ENCODE measurements at regions not wholly inside any gene's neighbourhood (a gene's known extent, or its start where the extent isn't known, plus 50 kb on each side); places are given as distances from the start of the nearest gene placed in this dataset.
"Not testable (repeated sequence)": the region's sequence is repeated elsewhere in the genome, so short reads cannot be mapped to it uniquely, and the experiment has no call there.

DNA sequence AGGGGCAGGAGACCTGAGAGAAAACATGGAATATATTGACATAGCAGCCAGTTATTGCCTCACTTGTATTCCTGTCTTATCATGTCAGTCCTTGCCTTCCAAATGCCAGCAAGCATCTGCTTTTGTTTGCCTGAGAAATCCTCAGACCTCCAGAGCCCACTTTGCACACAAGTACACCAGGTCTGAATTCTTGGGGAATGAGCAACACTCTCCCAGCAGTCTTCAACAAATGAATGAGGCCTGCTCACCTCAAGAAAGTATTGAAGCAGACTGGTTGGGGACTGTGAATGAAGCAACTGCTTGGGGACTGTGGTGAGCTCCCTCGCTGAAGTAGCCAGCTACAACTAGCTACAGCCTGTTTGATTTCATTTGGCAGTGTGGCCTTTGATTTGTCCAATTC, 172.8 kb upstream of the SPTLC3 start:
- Histone ChIP-seq H3K4me3 (no peak overlapping the region), H3K27me3 (no peaks in the 10 kb centered on the region), H3K4me1 (no peaks in the 10 kb centered on the region), H4K20me1 (no peaks in the 10 kb centered on the region), H3K9me3 (replicated peaks in 1 of 11) (no peaks in the 10 kb centered on the region), H3K4me2 (no peak overlapping the region), H3K27ac (no peak overlapping the region), H3K36me3 (no peaks in the 10 kb centered on the region), H3K9ac (no peak overlapping the region)
- no peak for TF ChIP-seq Cebpa-rat (IDR thresholded peaks at IDR 0.05)

DNA sequence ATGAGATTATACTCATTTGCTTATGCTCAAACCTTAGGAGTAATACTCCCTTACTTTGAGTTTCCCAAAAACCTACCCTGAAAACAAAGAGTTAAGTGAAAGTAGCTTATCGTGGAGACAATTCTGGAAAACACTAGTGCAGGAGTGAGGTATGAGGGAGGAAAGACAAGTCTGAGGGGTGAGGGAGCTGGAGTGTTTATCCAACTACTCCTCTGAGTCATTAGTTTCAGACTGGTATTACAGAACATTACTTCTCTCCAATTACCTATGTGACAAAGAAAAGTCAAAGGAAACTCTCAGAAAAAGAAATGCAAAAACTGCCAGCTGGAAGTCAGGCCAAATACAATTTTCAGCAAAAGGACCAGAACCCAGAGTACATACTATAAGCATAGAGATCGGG, 171.1 kb upstream of the SPTLC3 start:
- Histone ChIP-seq H3K4me2 (no peak overlapping the region), H4K20me1 (no peaks in the 10 kb centered on the region), H3K9me3 (replicated peaks in 1 of 11) (no peaks in the 10 kb centered on the region), H3K4me3 (no peak overlapping the region), H3K27me3 (no peaks in the 10 kb centered on the region), H3K4me1 (no peaks in the 10 kb centered on the region), H3K36me3 (no peaks in the 10 kb centered on the region), H3K9ac (no peak overlapping the region), H3K27ac (no peak overlapping the region)
- TF ChIP-seq Cebpa-rat (IDR thresholded peaks at IDR 0.05): no peak

- Histone ChIP-seq H4K20me1 (no peaks in the 10 kb centered on the region), H3K27ac (no peak overlapping the region), H3K9ac (no peak overlapping the region), H3K4me2 (no peak overlapping the region), H3K36me3 (no peaks in the 10 kb centered on the region), H3K9me3 (replicated peaks in 1 of 11) (no peaks in the 10 kb centered on the region), H3K27me3 (no peaks in the 10 kb centered on the region), H3K4me1 (no peaks in the 10 kb centered on the region), H3K4me3 (no peak overlapping the region)
- TF ChIP-seq Cebpa-rat (IDR thresholded peaks at IDR 0.05): no peak
Measured at GRCh38 chr20:12838261-12838866, 170.4 kb upstream of the SPTLC3 start.

- Histone ChIP-seq H3K9me3 (replicated peaks in 1 of 11) (no peaks in the 10 kb centered on the region), H3K4me1 (no peaks in the 10 kb centered on the region), H3K4me2 (no peak overlapping the region), H3K4me3 (no peak overlapping the region), H3K27me3 (no peaks in the 10 kb centered on the region), H3K27ac (no peak overlapping the region), H4K20me1 (no peaks in the 10 kb centered on the region), H3K36me3 (no peaks in the 10 kb centered on the region), H3K9ac (no peak overlapping the region)
- TF ChIP-seq Cebpa-rat (IDR thresholded peaks at IDR 0.05): no peak
Measured at GRCh38 chr20:12847872-12848271, 160.9 kb upstream of the SPTLC3 start.

DNA sequence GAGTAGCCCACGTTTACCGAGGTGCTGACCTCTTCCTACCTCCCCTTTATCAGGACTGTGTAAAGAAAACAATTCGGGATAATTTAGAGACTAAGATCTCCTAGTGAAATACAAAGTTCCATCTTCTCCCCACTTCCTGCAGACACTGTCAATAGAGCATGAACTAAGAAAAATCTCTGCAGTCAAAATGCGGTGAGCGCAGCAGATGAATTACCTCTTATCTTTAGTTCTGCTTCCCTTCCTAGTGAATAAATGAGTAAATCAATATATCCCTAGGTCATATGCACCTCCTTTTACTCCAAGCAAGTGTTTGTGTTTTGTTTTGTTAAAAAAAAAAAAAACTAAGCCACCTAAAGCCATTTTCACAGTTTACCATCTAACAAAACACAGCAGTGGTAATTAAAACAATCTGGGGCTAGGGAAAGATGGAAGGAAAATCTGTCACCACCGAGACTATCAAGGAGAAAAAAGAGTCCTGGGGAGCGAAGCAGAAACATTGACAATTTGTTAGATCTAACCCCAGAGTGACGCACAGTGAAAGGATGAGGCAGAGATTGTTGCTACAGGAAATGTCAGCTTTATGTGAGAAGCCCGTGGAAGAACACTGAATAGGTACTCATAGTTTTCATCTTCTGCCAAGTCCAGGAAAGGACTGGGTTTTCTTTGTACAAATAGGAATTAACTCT, 159.4 kb upstream of the SPTLC3 start:
- TF ChIP-seq Cebpa-rat (IDR thresholded peaks at IDR 0.05): no peak
- Histone ChIP-seq H3K4me3 (no peak overlapping the region), H3K27ac (no peak overlapping the region), H3K27me3 (no peaks in the 10 kb centered on the region), H4K20me1 (no peaks in the 10 kb centered on the region), H3K4me1 (no peaks in the 10 kb centered on the region), H3K9me3 (replicated peaks in 1 of 11) (no peaks in the 10 kb centered on the region), H3K4me2 (no peak overlapping the region), H3K36me3 (no peaks in the 10 kb centered on the region), H3K9ac (no peak overlapping the region)

DNA sequence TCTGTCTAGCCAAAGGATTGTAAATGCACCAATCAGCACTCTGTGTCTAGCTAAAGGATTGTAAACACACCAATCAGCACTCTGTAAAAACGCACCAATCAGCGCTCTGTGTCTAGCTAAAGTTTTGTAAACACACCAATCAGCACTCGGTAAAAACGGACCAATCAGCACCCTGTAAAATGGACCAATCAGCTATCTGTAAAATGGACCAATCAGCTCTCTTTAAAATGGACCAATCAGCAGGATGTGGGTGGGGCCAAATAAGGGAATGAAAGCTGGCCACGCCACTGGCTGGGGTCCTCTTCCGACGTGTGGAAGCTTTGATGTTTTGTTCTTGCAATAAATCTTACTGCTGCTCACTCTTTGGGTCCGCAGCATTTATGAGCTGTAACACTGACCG, 151.1 kb upstream of the SPTLC3 start:
- H3K4me3 ChIP-seq, H3K9ac ChIP-seq, H3K36me3 ChIP-seq, H3K4me2 ChIP-seq, H3K27ac ChIP-seq, H4K20me1 ChIP-seq, H3K4me1 ChIP-seq, H3K27me3 ChIP-seq: not testable (repeated sequence)
- H3K9me3 ChIP-seq (replicated peaks in 1 of 11): peaks cover 10 to 30% (median 16%) of the 10 kb centered on the region in 11 experiments; a peak in 20 of 22 replicates

DNA sequence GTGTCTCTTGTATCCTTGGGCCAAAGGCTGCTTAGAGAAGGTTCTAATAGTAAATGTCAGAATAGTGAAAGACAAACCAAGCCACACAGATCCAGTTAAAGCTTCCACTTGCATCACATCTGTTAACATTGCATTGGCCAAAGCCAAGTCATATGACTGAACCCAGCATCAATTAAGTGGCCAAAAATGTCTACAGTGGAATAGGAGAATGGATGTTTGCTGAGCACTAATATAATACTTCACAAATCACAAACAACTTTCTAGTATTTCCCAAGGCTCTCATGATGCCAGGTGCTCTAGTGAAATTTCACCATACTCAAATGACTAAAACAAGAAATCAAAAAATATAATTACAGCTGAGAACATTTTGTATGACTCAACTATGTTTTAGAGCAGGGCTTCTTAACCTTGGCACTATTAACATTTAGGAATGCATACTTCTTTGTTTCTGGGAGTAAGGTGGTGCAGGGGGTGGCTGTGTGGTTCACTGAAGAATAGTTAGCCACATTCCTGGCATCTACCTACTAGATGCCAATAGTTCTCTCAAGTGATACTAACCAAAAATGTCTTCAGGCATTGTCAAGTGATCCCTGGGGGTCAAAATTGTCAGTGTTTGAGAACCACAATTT, 148.0 kb upstream of the SPTLC3 start:
- no peak overlapping the region for H3K4me3 ChIP-seq
- no peak overlapping the region for H3K27ac ChIP-seq
- H3K4me2 ChIP-seq: no peak overlapping the region
- no peaks in the 10 kb centered on the region for H4K20me1 ChIP-seq
- no peak for TF ChIP-seq Cebpa-rat (IDR thresholded peaks at IDR 0.05)
- peaks cover 6 to 18% (median 9%) of the 10 kb centered on the region in 11 experiments; a peak in 19 of 22 replicates for H3K9me3 ChIP-seq (replicated peaks in 1 of 11)
- no peaks in the 10 kb centered on the region for H3K4me1 ChIP-seq
- H3K9ac ChIP-seq: no peak overlapping the region
- no peaks in the 10 kb centered on the region for H3K36me3 ChIP-seq
- H3K27me3 ChIP-seq: peaks cover 0 to 24% (median 0%) of the 10 kb centered on the region in 11 experiments; a peak in 3 of 22 replicates

DNA sequence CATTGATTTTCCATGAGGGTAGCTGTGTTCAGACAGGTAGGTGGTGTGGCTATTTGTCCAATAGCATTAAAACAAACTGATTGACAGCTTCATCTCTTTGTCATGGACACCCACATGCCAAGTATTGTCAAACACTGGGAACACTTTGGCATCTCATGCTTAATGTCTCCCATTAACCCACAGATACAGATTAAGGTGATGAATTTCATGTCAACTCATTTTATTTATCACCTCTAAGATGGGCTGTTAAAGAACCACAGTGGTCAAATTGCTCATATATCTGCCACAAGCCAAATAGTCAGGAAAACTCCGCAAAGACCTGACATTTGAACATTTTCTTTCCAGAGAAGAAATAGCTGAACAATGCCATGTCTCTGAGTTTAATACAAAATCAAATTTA, 139.1 kb upstream of the SPTLC3 start:
- no peak overlapping the region for H3K9ac ChIP-seq
- H3K36me3 ChIP-seq: no peaks in the 10 kb centered on the region
- no peak overlapping the region for H3K4me2 ChIP-seq
- no peak overlapping the region for H3K4me3 ChIP-seq
- no peaks in the 10 kb centered on the region for H4K20me1 ChIP-seq
- no peak for TF ChIP-seq Cebpa-rat (IDR thresholded peaks at IDR 0.05)
- H3K9me3 ChIP-seq (replicated peaks in 1 of 11): no peaks in the 10 kb centered on the region
- H3K4me1 ChIP-seq: peaks cover 0 to 6% (median 0%) of the 10 kb centered on the region in 10 experiments; a peak in 1 of 20 replicates
- H3K27ac ChIP-seq: no peak overlapping the region
- H3K27me3 ChIP-seq: peaks cover 0 to 69% (median 0%) of the 10 kb centered on the region in 11 experiments; a peak in 5 of 22 replicates

DNA sequence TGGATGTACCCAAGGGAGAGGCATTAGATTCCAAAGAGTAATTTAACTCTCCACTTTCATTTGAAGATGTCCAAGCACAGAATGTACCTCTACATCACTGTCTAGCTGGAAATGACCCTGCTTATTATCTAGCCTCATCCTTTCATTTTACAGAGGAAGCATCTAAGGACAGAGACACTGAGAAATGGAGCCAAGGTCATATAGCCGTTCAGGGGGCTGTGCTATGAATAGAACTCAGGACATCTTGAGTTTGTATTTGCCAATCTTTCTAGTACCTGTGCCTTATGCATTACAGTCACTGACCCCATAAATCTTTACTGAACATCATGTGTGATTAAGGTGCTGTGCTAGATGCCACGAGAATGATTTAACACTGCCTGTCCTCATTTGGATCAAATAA, 138.2 kb upstream of the SPTLC3 start:
- H3K27ac ChIP-seq: no peak overlapping the region
- no peak overlapping the region for H3K4me3 ChIP-seq
- peaks cover 0 to 6% (median 0%) of the 10 kb centered on the region in 10 experiments; a peak in 1 of 20 replicates for H3K4me1 ChIP-seq
- no peaks in the 10 kb centered on the region for H3K36me3 ChIP-seq
- no peaks in the 10 kb centered on the region for H4K20me1 ChIP-seq
- H3K9me3 ChIP-seq (replicated peaks in 1 of 11): no peaks in the 10 kb centered on the region
- H3K27me3 ChIP-seq: peaks cover 0 to 59% (median 0%) of the 10 kb centered on the region in 11 experiments; a peak in 5 of 22 replicates
- H3K9ac ChIP-seq: no peak overlapping the region
- no peak for TF ChIP-seq Cebpa-rat (IDR thresholded peaks at IDR 0.05)
- no peak overlapping the region for H3K4me2 ChIP-seq

DNA sequence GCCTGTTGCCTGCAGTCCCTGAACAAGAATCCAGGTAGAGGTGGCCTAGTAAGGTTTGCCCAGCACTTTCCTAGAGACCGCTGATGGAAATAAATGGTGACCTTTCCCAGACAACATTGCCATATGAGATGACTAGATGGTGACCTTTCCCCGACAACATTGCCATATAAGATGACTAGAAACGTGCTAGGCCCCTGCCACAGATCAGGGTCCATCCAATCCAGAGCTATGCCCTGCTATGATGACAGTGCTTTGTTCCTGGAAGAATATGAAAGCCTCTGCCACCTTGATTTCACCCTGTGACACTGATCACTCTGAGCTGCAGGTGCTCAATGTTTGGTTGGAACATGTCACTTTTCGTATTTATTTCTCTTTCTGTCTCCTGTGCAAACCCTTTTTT, 133.8 kb upstream of the SPTLC3 start:
- Histone ChIP-seq H3K4me1 (no peaks in the 10 kb centered on the region), H3K27ac (no peak overlapping the region), H3K27me3 (peaks cover 0 to 30% (median 0%) of the 10 kb centered on the region in 11 experiments; a peak in 4 of 22 replicates), H3K4me2 (no peak overlapping the region), H3K4me3 (no peak overlapping the region), H3K36me3 (no peaks in the 10 kb centered on the region), H4K20me1 (no peaks in the 10 kb centered on the region), H3K9me3 (replicated peaks in 1 of 11) (no peaks in the 10 kb centered on the region), H3K9ac (no peak overlapping the region)
- TF ChIP-seq Cebpa-rat (IDR thresholded peaks at IDR 0.05): no peak

Data from BLaER1 treated with 17β-estradiol and CSF1 and Interleukin-3, amounts not matched to agents 10 nM and 100 nM (cell line).